H1 (cell line): ENCODE measurements at regions not wholly inside any gene's neighbourhood (a gene's known extent, or its start where the extent isn't known, plus 50 kb on each side); places are given as distances from the start of the nearest gene placed in this dataset.
A peak's percentile ranks its signal among the peaks of the same experiment; 100 is the strongest.

Experiments used
- CTCF ChIA-PET: fragments of 300-600 bp; sonication (Branson Sonifier 250); formaldehyde crosslinking; loops from one replicate; lab custom pipeline; 2021; ENCODE audit not compliant: partially characterized antibody; lab: Charles Lee
- POLR2A ChIA-PET: fragments of 300-600 bp; sonication (Branson Sonifier 250); formaldehyde crosslinking; loops from one replicate; lab custom pipeline; 2021; ENCODE audit warnings: inconsistent platforms; ENCODE audit not compliant: partially characterized antibody; lab: Charles Lee
- DNase-seq, 2 experiments: peaks; one replicate each; pipeline versions ENCODE4 v3.0.0 to v3.0.0-alpha.2; 2010 to 2022; ENCODE audit warnings: low spot score in 2 of 2, low read depth in 1 of 2, mixed read lengths in 1 of 2
- FAIRE-seq: peaks from 2 replicates; lab custom pipeline; 2011; peaks lifted over from hg19 to GRCh38; lab: Jason Lieb, UNC
- H2AFZ ChIP-seq: 2 replicates; pipeline ENCODE4 v1.8.1; 2012; ENCODE audit warnings: low read length, inconsistent platforms
- H2AK5ac ChIP-seq: 2 replicates; pipeline ENCODE4 v1.6.1; 2013; ENCODE audit warnings: low read depth, low read length
- H2BK120ac ChIP-seq: replicated peaks from 2 replicates; pipeline ENCODE3; 2013; ENCODE audit warnings: low read depth, low read length, inconsistent platforms
- H2BK12ac ChIP-seq: 2 replicates; pipeline ENCODE4 v1.6.1; 2013; ENCODE audit warnings: low read depth, low read length
- H2BK15ac ChIP-seq: 2 replicates; pipeline ENCODE4 v1.6.1; 2013; ENCODE audit warnings: low read length
- H2BK20ac ChIP-seq: 2 replicates; pipeline ENCODE4 v1.6.1; 2013; ENCODE audit warnings: low read length
- H2BK5ac ChIP-seq: 2 replicates; pipeline ENCODE4 v1.6.1; 2013; ENCODE audit warnings: low read depth, low read length
- H3K14ac ChIP-seq: 2 replicates; pipeline ENCODE4 v1.6.1; 2013; ENCODE audit warnings: inconsistent platforms; ENCODE audit not compliant: insufficient read length
- H3K18ac ChIP-seq: 2 replicates; pipeline ENCODE4 v1.6.1; 2013; ENCODE audit warnings: low read length; ENCODE audit errors: extremely low read depth
- H3K23ac ChIP-seq: 2 replicates; pipeline ENCODE4 v1.6.1; 2013; ENCODE audit warnings: inconsistent platforms; ENCODE audit not compliant: insufficient read length
- H3K23me2 ChIP-seq: 2 replicates; pipeline ENCODE4 v1.6.1; 2013; ENCODE audit warnings: low read depth, low read length
- H3K27ac ChIP-seq: 2 replicates; pipeline ENCODE4 v1.6.1; 2011; ENCODE audit warnings: low read depth, low read length, inconsistent platforms
- H3K27me3 ChIP-seq, 4 experiments: replicated peaks in 1 of 4; 1 replicate in 1 of 4; 2 replicates in 3 of 4; pipeline versions ENCODE4 v1.6.1 to v1.8.1; 2011 to 2013; ENCODE audit warnings: low read length in 3 of 4, mild to moderate bottlenecking in 3 of 4, inconsistent platforms in 2 of 4, mixed read lengths in 2 of 4, moderate library complexity in 1 of 4; ENCODE audit not compliant: control insufficient read depth in 3 of 4, insufficient read depth in 3 of 4; ENCODE audit errors: extremely low read depth in 1 of 4
- H3K36me3 ChIP-seq, 4 experiments: 2 replicates each; pipeline versions ENCODE4 v1.6.1 to v1.8.1; 2011 to 2013; ENCODE audit warnings: mild to moderate bottlenecking in 4 of 4, low read length in 3 of 4, moderate library complexity in 2 of 4, control low read depth in 1 of 4, inconsistent platforms in 1 of 4; ENCODE audit not compliant: insufficient read depth in 4 of 4, control insufficient read depth in 2 of 4
- H3K4ac ChIP-seq: replicated peaks from 2 replicates; pipeline ENCODE3; 2013; ENCODE audit warnings: low read length, low read depth, mixed read lengths, inconsistent platforms; ENCODE audit not compliant: insufficient read length
- H3K4me1 ChIP-seq, 4 experiments: replicated peaks in 1 of 4; 1 replicate in 1 of 4; 2 replicates in 3 of 4; pipeline versions ENCODE4 v1.6.1 to v1.8.1; 2011 to 2013; ENCODE audit warnings: low read length in 3 of 4, inconsistent platforms in 2 of 4, mixed read lengths in 1 of 4; ENCODE audit not compliant: insufficient read depth in 4 of 4, control insufficient read depth in 3 of 4
- H3K4me2 ChIP-seq, 2 experiments: 2 replicates each; pipeline versions ENCODE4 v1.6.1 to v1.8.1; 2011 to 2013; ENCODE audit warnings: low read depth in 2 of 2, low read length in 2 of 2, control low read depth in 1 of 2, inconsistent platforms in 1 of 2, mild to moderate bottlenecking in 1 of 2; ENCODE audit not compliant: insufficient read depth in 1 of 2
- H3K4me3 ChIP-seq, 4 experiments: fragments of 200-600, 300-600 bp in 1 of 4; sonication (generic), shearing (Covaris generic), sonication (Bioruptor Twin) in 1 of 4; 2 replicates each; pipeline versions ENCODE4 v1.5.1 to v1.8.1; 2011 to 2016; ENCODE audit warnings: low read length in 4 of 4, low read depth in 3 of 4, control low read depth in 2 of 4, inconsistent platforms in 2 of 4, mild to moderate bottlenecking in 2 of 4, mixed read lengths in 1 of 4, moderate library complexity in 1 of 4; ENCODE audit not compliant: insufficient read depth in 2 of 4; ENCODE audit errors: extremely low read depth in 1 of 4
- H3K56ac ChIP-seq: replicated peaks from 2 replicates; pipeline ENCODE3; 2013; ENCODE audit warnings: low read depth, mild to moderate bottlenecking, mixed read lengths, low read length, inconsistent platforms; ENCODE audit not compliant: insufficient read length
- H3K79me1 ChIP-seq: 2 replicates; pipeline ENCODE4 v1.6.1; 2013; ENCODE audit warnings: low read depth, low read length, control low read depth
- H3K79me2 ChIP-seq, 2 experiments: 2 replicates each; pipeline versions ENCODE4 v1.6.1 to v1.8.1; 2012 to 2013; ENCODE audit warnings: low read length in 2 of 2, mild to moderate bottlenecking in 2 of 2, inconsistent platforms in 1 of 2; ENCODE audit not compliant: insufficient read depth in 2 of 2, control insufficient read depth in 1 of 2
- H3K9ac ChIP-seq, 4 experiments: replicated peaks in 1 of 4; 1 replicate in 1 of 4; 2 replicates in 3 of 4; pipeline versions ENCODE4 v1.6.1 to v1.8.1; 2011 to 2013; ENCODE audit warnings: low read depth in 3 of 4, low read length in 3 of 4, control low read depth in 2 of 4, mild to moderate bottlenecking in 2 of 4, moderate library complexity in 2 of 4, inconsistent platforms in 1 of 4; ENCODE audit errors: extremely low read depth in 1 of 4
- H3K9me3 ChIP-seq, 2 experiments: 2 replicates each; pipeline versions ENCODE4 v1.6.1 to v1.8.1; 2012 to 2013; ENCODE audit warnings: mild to moderate bottlenecking in 2 of 2, moderate library complexity in 2 of 2, control low read depth in 1 of 2, inconsistent platforms in 1 of 2, low read depth in 1 of 2, low read length in 1 of 2, mixed read lengths in 1 of 2; ENCODE audit not compliant: insufficient read depth in 2 of 2
- H4K20me1 ChIP-seq, 2 experiments: replicated peaks in 1 of 2; 2 replicates each; pipeline versions ENCODE3 to v1.8.1; 2011 to 2013; ENCODE audit warnings: inconsistent platforms in 2 of 2, low read length in 2 of 2, mild to moderate bottlenecking in 1 of 2; ENCODE audit not compliant: insufficient read depth in 2 of 2, control insufficient read depth in 1 of 2
- H4K5ac ChIP-seq: 2 replicates; pipeline ENCODE4 v1.6.1; 2013; ENCODE audit warnings: low read length, low read depth, mixed read lengths, inconsistent platforms; ENCODE audit not compliant: insufficient read length
- H4K8ac ChIP-seq: 2 replicates; pipeline ENCODE4 v1.8.0; 2013; ENCODE audit warnings: mild to moderate bottlenecking, moderate library complexity, low read length, inconsistent platforms; ENCODE audit not compliant: insufficient read depth; ENCODE audit errors: extremely low read depth
- H4K91ac ChIP-seq: replicated peaks from 2 replicates; pipeline ENCODE3; 2013; ENCODE audit warnings: low read length, mixed read lengths, inconsistent platforms; ENCODE audit not compliant: insufficient read length
- JUN ChIP-seq: IDR thresholded peaks from 2 replicates; pipeline ENCODE4 v1.6.1; 2011; ENCODE audit warnings: low read depth, mild to moderate bottlenecking, improper control_type of control experiment, low read length
- MAFK ChIP-seq: IDR thresholded peaks from 2 replicates; pipeline ENCODE4 v1.6.1; 2012; ENCODE audit warnings: low read depth, mild to moderate bottlenecking, improper control_type of control experiment, low read length
- SIN3A ChIP-seq, 2 experiments: IDR thresholded peaks in 1 of 2; conservative IDR thresholded peaks in 1 of 2; 2 replicates each; pipeline ENCODE4 v1.6.1; 2011 to 2012; ENCODE audit warnings: low read length in 2 of 2, improper control_type of control experiment in 1 of 2, low read depth in 1 of 2, mild to moderate bottlenecking in 1 of 2
- TAF1 ChIP-seq: IDR thresholded peaks from 2 replicates; pipeline ENCODE4 v1.6.1; 2011; ENCODE audit warnings: mild to moderate bottlenecking, low read depth, low read length
- WGBS, 2 experiments: shearing (Covaris generic) in 1 of 2; methylation state at CpG; one replicate each; pipeline versions ENCODE4 v1.1.6 to v1.1.7; 2013 to 2015; ENCODE audit warnings: low lambda C conversion rate in 2 of 2, mixed read lengths in 2 of 2, inconsistent platforms in 1 of 2, low coverage in 1 of 2, missing lambda C conversion rate in 1 of 2; ENCODE audit not compliant: insufficient replicate concordance in 2 of 2, insufficient coverage in 1 of 2, insufficient read length in 1 of 2; ENCODE audit errors: extremely low coverage in 1 of 2, missing lambda C conversion rate in 1 of 2; 5-methylcytosine and 5-hydroxymethylcytosine counted together

GRCh38 chr4:128347175-128347868, 59.7 kb upstream of the PGRMC2 start:
- no peak for DNase-seq
- no peak overlapping the region for H3K14ac ChIP-seq
- H3K18ac ChIP-seq: no peak overlapping the region
- 83% methylated on average over 4 of the region's 4 CpGs; no CpG with 5 or more reads in 1 of the 2 experiments for WGBS, 2 experiments
- H4K8ac ChIP-seq: no peak overlapping the region
- no peak overlapping the region for H3K4me3 ChIP-seq
- H3K36me3 ChIP-seq: no peaks in the 10 kb centered on the region
- H3K4me2 ChIP-seq: no peak overlapping the region
- H4K91ac ChIP-seq: no peak overlapping the region
- no peak overlapping the region for H3K27ac ChIP-seq
- no peak overlapping the region for H4K5ac ChIP-seq
- 0 out of 2 replicates have a peak overlapping the region, but pooled peaks have one; percentile 13 for H2BK12ac ChIP-seq
- no peak overlapping the region for H2BK5ac ChIP-seq
- H2BK120ac ChIP-seq: no peak overlapping the region
- no peaks in the 10 kb centered on the region for H3K79me2 ChIP-seq
- no peaks in the 10 kb centered on the region for H3K79me1 ChIP-seq
- no peak overlapping the region for H3K56ac ChIP-seq
- no peak for FAIRE-seq
- H3K4me1 ChIP-seq: peaks cover 0 to 2% (median 0%) of the 10 kb centered on the region in 4 experiments; a peak in 3 of 7 replicates
- no peak overlapping the region for H2AFZ ChIP-seq
- H4K20me1 ChIP-seq: no peaks in the 10 kb centered on the region
- no peak overlapping the region for H3K4ac ChIP-seq
- H3K23ac ChIP-seq: no peak overlapping the region
- ChIA-PET CTCF (interaction anchor here (0.6 kb wide), 2 partner anchors 159 to 276 kb away, joined by 4 to 5 read pairs; no protein-coding TSS in a partner anchor), POLR2A (no interaction called here)
- H2BK15ac ChIP-seq: no peak overlapping the region
- no peak overlapping the region for H2BK20ac ChIP-seq
- no peak overlapping the region for H2AK5ac ChIP-seq
- H3K9me3 ChIP-seq: no peaks in the 10 kb centered on the region
- H3K27me3 ChIP-seq: no peaks in the 10 kb centered on the region
- TF ChIP-seq SIN3A (conservative IDR thresholded peaks at IDR 0.05 in 1 of 2, IDR thresholded peaks at IDR 0.05 in 1 of 2; ENCODE audit: low read depth in 1 of 2, low read length in 2 of 2) (no peak), MAFK (peak; percentile 66; the same call in 1 of the 2 replicates), JUN (no peak), TAF1 (no peak)
- H3K9ac ChIP-seq: no peak overlapping the region
- H3K23me2 ChIP-seq: no peaks in the 10 kb centered on the region
